Mucosa of gallbladder (tissue), 1 donor: ENCODE measurements at regions not wholly inside any gene's neighbourhood (a gene's known extent, or its start where the extent isn't known, plus 50 kb on each side); places are given as distances from the start of the nearest gene placed in this dataset.

Experiments
- DNase-seq: peaks from one replicate; pipeline ENCODE4 v3.0.0-alpha.2; 2020; ENCODE audit warnings: low spot score
- donor health status: DM: no; HTN: no; CAD: no.

GRCh38 chr2:2871480-2872308, 505.9 kb downstream of the EIPR1 start:
- DNase-seq: no peak

DNA sequence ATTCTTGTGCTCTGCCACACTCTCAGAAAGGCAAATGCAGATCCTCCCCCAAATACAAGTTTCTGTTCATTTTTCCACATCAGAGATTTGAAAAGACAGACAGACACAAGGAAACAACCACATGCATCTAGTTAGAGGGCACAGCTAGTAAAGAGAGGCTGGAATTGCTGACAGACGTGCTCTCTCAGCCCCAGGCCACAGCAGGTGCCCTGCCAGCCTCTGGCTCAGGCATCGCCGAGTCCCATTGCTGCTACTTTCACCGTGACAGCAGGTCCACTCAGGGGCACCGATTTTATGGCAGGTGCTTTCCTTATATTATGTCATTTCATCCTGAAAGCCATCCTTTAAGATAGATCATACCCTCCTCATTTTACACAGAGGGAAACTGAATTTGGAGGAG, 507.5 kb downstream of the EIPR1 start:
- no peak for DNase-seq

- DNase-seq: no peak
Measured at GRCh38 chr2:2869553-2869952, 508.1 kb downstream of the EIPR1 start.

DNA sequence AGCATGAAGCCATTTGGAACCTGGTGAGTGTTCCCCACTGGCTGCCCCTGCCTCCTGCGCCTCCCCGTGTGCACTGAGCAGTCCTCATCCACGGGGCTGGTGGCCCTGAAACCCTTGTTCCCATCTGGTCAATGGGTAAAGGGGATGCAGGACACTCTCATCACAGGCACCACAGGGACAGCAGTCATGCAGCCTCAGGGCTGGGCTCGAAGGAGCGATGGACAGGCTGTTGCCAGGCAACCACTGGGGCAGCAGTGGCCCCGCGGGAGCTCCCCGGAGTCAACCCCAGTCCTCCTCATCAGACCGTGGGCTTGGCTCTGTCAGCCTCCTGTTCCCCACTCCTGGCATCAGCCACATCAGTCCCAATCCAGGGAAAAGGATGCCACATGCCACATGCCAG, 509.5 kb downstream of the EIPR1 start:
- DNase-seq: no peak

DNA sequence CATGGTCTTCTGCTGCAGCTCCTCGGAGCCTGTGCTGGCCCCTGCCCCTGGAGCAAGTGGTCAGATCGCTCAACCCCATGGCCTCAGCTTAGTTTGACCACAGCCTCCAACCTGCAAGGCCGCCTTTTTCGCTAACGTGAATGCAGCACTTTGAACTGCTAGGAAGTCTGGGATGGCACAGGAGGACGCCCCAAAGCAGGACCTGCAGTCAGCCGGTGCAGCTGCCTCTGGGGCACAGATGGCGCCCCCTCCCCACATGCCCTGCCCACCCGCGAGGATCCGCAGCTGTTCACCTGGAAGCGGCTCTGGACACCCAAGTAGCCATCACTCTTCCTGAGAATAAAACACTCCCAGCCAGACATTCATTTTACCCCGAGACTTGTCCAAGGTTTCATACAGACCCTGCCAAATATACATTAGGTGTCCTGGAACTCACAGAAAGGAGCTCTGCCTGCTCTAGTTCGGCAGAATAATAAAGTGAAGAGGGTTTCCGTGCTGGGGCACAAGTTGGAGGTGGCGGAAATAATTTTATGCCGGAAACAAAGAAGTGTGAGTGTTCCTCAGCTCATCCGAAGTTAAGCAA, 510.1 kb downstream of the EIPR1 start:
- no peak for DNase-seq

GRCh38 chr2:2866459-2866858, 511.2 kb downstream of the EIPR1 start:
- DNase-seq: no peak

GRCh38 chr2:2862386-2862785, 515.2 kb downstream of the EIPR1 start:
- no peak for DNase-seq

DNA sequence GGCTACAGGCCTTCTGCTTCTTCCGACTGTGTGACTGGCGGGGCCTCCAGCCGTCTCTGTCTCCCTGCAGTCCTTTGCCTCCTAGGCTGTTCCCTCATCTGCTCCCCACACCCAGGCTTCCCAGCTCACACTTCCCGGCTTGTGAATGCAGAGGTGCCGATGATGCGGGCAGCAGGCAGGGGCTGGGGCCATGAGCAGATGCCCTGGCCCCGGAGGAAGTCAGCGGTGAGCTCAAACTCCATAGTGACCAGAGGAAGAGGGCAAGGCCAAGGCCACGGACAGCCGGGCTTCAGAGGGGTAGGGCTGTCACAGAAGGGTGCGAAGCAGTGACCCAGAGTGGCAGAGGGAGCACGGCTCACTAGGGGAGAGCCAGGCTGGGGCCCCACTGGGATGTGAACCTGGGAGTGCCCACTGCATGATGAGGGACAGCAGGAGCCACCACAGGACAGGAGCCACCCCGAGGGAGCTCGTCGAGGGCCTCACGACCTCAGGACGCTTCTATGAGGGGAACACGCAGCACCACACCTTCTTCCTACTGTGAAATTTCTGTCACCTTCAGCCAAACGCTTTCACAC, 515.9 kb downstream of the EIPR1 start:
- DNase-seq: no peak

GRCh38 chr2:2860589-2861300, 516.9 kb downstream of the EIPR1 start:
- DNase-seq: no peak

- no peak for DNase-seq
Measured at GRCh38 chr2:2859732-2860131, 517.9 kb downstream of the EIPR1 start.

GRCh38 chr2:2859164-2859563, 518.5 kb downstream of the EIPR1 start:
- DNase-seq: no peak

DNA sequence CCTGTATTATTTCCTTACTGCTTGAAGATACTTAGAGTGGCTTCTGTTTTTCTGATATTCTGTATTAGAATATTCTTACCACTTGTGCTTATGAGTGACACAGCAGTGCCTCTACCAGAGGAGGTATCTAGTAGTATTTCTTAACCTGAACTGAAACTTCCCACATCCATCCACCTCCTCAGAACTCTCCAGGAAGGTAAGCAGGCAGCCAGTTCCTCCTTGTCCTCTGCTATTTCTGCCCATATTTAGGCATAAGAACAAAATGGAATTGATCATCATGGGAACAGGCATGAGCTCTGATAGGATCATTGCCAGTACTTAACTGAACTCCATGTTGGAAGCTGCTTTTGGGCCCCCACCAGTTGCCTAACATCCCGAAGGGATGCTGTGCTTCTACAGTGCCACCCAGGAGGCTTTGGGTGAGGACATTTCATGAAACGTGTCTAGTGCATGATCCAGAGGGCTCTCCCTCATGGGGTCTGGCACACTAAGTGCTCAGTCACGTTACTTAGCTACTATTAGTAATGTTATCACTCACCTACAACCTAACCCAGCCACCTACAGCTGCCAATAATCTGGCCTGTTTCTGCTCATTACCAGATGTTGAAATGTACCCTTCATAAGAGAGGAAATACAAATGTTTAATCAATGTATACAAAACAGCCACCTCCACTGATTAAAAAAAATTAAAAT, 520.7 kb downstream of the EIPR1 start:
- DNase-seq: no peak

- DNase-seq: no peak
Measured at GRCh38 chr2:2855297-2855696, 522.3 kb downstream of the EIPR1 start.

GRCh38 chr2:2853346-2853745, 522.3 kb upstream of the MYT1L start:
- no peak for DNase-seq

DNA sequence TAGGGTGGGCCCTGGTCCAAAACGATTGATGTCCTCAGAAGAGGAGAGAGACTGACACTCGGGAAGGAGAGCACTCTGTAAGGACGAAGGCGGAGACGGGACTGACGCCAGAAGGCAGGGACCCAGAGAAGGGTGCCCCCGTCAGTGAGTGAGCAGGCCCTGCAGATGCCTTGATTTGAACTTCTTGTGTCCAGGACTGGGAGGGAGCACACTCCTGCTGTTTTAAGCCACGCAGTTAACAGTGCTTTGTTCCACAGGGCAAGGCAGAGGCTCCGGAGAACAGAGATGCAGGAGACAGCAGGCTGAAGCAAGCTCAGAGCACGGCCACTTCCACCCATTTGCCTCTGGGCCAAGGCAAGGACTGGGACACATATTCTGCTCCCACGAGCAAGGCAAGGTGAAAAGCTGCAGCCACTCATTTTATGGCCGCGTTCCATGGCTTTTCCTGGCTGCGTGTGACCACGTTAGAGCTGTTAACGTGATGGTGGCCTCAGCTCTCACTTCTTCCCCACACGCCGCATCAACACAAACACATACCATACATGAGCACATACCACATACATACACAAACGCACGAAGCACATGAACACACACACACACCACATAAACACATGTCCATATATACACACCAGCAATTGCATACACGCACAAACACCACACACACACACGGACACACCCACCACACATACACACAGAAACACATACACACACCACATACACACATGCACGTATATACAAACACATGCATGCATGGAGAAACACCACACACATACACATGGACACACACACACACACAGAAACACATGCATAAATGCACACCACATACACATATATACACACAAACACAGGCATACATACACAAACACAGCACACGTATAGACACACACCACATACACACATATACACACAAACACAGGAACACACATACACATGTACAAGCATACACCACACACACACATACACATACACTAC, 521.0 kb upstream of the MYT1L start:
- DNase-seq: no peak

- no peak for DNase-seq
Measured at GRCh38 chr2:2851316-2851715, 520.2 kb upstream of the MYT1L start.

DNA sequence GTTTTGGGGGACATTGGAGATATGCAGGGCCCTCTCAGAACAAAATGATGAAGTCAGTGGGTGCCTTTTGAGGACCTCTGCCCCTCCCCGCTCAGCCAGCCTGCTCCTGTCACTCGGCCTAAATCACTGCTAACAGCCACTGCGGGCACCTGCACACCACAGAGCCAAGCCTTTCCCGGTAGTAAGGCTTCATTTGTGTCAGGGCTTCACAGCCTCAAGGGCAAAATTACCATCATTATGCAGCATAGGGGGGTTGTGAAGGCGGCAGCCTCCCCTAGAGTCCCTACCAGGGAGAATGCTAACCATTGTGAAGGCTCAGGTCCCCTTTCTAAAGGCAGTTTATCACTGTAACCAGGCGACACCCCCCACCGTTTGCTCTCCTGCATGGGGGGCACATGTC, 519.8 kb upstream of the MYT1L start:
- DNase-seq: no peak

DNA sequence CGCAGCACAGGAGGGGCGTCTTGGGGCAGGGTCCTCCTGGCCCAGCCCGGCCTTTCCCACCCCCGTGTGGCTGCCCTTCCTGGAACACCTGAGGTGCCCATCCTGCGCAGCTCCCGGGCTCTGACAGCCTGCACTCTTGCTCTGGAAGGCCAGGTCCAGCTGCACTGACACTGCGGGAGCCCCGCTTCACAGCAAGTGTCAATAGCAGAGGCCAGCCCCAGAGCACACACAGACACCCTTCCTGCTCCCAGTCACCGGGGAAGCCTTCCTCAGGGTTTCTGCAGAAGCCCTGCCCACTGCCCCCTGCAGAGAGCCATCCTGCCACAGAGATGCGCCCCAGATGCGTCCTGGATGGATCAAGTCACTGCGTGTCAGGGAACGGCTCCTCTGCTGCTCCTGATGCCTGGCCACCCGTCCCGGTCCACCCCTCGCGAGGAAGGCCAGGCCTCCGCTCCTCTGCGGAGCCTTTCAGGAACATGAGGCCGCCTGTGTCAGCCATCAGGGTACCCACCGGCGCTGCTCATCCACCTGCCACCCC, 519.2 kb upstream of the MYT1L start:
- DNase-seq: no peak

GRCh38 chr2:2849464-2850217, 518.6 kb upstream of the MYT1L start:
- no peak for DNase-seq
